ENCODE measurements at regions not wholly inside any gene's neighbourhood (a gene's known extent, or its start where the extent isn't known, plus 50 kb on each side); places are given as distances from the start of the nearest gene placed in this dataset.
A peak's percentile ranks its signal among the peaks of the same experiment; 100 is the strongest.

DNA sequence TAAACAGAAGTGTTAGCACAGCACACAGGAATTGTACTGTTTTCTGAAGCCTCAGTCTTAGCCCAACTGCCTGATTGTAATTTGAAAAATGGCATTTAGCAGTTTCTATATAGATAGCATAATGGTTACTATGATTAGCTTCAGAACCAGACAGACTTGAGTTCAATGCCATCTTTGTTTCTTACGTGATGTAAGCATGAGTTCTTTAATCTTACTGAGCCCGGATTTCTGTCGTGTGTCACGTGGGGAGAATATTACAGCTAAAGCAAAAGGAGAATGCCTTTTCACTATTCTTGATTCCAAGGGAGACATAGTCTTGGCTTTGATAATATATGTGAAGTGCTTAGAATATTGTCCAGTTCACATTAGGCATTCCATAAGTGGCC is 407.3 kb downstream of the STIM2 start:
- DNase-seq (ENCODE audit: low spot score), result no peak

DNA sequence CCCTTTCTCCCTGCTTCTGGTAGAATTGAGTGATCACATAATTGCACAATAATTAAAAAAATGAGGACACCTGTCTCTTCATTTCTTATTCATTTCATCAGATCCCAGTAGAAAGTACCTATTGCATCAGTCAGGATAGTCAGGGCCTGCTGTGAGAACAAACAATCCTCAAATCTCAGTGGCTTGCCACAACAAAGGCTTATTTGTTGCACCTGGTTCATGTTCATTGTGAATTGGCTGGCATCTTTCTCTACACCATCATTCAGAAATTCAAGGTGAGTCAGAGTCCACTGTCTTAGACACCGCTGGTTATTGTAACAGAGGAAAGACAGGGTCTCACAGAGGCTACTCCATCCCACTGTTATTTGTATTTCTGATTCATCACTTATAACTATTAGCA is 409.8 kb downstream of the STIM2 start:
- DNase-seq (ENCODE audit: low spot score), result no peak

DNA sequence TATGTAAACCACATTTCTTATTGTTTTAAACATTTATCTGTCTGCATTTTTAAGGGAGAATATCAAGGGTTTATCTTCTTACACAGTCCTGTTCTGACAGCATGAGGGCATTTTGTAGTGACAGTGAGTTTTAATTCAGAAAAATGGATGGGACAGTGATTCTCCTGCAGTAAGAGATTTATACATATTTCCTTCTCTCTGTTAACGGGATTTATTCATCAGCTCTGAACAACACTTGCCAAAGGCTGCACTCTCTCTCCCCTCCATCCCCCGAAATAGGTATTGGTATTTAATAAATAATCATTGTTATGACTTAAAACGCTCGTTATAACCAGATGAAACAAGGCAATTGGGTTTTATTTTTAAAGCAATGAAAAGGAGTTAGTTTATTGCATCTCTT is 410.9 kb downstream of the STIM2 start:
- no peak for DNase-seq (ENCODE audit: low spot score)

DNA sequence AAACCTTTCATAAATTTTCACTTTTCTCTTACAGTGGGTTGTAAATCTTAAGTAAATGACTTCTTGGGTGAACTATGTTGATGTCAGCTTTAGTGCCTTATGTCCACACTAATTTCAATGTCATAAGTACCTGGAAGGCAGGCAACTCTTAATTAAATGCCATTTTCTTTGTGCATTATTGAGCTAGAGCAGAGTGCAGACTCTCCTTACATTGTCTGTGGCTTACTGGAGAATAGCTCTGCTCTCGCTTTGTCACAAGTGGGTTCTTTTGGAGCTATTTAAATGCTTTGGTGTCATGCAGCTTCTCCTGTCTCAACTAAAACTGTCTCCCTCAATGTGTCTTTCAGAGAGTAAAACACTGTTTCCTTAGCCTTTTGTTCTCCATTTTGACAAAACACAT is 411.6 kb downstream of the STIM2 start:
- no peak for DNase-seq (ENCODE audit: low spot score)

DNA sequence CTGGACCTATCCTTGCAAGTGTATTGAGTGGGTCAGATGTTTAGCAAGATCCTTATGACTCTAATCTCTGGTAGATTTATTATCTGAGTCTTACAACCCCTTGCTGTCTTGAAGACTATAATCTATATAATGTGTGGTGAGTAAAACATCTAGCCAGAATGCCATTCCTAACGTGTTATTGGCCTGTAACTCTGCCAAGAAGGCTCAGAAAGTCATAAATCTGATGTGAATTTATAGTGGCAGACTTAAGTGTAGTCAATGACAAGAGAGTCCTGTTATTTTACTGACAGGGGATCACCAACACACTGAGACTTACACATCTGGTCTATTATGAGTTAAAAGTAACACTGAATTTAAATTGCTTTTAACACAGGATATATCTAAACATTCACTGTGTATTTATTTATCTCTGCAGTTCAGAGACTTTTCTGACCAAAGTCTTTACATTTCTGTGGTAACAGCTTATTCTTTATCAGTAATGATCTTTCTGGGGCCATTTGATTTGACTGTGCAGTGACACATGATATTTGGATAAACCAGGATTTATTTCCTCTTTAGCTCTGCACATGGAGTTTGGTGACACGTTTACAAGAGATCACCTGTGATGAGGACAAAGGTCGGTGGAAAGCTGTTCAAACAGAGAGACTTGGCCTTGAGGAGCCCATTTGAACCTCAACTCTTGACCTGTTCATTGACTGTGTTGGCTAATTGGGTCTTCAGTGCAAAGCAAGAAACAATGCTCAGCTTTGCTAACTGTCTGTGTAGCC is 415.8 kb downstream of the STIM2 start:
- DNase-seq (ENCODE audit: low spot score), result no peak

DNA sequence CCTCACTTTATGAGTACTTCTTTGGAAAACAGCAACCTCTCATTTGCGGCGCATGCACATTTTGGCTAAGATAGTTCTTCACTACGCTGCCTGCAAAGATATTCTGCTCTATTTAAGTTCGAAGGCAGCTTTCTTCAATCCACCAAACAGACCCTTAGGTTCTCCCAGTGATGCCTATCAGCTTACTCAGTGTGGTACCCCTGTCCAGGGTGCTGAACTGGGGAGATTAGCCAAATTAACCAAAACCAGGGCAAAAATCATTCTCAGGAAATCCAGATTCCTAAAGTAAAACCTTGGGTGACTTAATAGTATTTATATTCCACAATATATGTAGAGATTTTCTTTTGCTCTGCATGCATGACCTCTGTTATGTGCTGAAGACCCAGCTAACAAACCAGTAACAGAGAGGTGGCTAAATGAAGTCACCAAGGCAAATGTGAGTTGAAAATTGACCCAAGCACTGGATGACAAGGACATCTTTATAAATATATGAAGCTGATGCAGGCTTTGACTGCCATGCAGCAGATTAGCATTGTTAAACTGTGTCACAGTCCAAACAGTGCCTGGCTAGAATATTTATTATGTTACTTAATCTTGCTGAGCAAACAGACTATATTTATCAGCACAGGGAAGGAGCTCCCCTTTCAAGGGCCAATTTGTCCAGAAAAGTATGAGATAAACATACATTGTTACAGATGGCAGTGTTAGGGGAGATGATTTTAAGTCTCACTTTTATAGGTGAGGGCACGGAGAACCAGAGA is 418.2 kb downstream of the STIM2 start:
- DNase-seq (ENCODE audit: low spot score), result no peak

DNA sequence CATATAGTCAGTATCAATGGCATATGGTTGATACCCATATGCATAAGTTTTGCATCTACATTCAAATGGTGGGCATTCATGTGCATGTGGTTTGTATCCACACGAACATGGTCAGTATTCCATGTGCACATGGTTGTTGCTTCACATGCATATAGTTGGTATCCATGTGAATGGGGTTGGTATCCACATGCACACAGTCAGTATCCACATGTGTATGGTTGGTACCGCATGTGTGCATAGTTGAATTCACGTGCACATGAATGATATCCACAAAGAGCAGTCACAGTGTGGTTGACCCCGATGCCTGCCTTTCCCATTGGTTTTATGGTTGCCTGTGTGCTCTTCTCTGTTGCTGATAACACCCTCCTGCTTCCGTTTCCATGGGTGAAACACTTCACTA is 427.9 kb downstream of the STIM2 start:
- DNase-seq (ENCODE audit: low spot score), result no peak

DNA sequence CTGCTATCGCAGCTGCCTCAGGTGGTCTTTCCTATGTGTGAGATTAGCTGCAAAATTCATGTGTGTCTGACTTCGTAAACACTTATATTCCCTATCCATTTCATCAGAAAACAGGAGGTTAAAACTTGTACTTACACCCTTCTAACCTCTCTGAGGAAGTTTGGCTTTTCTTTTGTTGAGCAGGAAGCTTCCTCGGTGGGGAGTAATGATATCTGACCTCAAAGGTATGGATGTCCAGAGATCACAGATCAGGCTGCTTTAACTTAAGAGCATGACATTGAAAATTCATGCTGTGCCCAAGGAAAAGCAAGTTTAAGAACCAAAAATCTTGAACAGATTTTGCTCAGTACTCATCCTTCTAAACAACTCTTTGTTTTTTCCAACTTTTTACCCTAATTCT is 429.1 kb downstream of the STIM2 start:
- DNase-seq (ENCODE audit: low spot score), result no peak

DNA sequence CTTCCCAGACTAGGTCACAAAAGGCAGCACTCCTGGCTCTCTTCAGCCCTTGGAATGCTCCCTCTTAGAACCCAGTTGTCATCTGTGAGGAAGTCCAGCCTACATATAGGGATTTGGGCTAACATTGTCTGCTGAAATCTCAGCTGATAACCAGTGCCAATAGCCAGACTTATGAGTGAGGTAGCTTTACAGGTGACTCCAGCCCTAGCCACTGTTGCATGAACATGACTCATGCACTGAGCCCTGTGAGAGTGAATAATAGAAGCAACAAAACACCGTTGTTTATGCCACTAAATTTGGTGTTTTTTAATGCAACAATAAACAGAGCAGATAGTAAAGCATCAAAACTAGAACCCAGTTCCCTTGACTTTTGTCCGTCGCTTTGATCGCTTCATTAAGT is 433.2 kb downstream of the STIM2 start:
- DNase-seq (ENCODE audit: low spot score), result no peak

DNA sequence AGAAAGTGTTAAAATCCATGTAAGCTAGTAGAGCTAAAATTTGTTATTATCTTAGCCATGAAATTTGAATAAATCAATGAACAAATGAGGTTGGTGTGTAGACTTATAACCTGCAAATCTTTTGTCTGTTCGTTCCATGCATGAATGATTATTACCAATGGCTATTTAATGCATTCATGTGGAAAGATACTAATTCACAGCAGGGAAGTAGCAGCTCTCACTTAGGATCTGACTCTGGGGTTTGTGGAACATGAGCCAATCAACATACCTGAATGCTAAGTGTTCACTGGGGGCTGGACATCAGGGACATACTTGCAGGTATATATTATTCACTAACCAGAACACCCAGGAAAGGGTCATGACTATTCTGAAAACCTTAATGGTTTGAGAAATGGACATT is 444.1 kb downstream of the STIM2 start:
- DNase-seq (ENCODE audit: low spot score), result no peak

DNA sequence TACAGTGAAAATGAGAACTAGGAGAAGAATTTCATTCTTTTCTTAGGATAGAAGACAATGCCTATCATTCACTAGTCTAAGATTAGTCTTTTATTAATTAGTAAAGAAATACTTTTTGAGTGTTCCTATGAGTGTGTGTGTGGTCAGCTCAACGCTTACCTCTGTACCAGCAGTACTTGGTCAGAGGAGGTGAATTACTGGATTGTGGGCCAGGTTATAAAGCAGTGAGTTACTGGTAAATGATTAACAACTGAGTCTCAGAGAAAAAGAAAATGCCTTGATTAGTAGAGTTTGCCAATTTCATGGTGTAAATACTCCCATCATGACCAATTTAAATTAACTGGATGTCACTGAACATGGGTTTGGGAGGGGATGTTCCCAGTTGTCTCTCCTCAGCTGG is 444.6 kb downstream of the STIM2 start:
- DNase-seq (ENCODE audit: low spot score), result no peak

DNA sequence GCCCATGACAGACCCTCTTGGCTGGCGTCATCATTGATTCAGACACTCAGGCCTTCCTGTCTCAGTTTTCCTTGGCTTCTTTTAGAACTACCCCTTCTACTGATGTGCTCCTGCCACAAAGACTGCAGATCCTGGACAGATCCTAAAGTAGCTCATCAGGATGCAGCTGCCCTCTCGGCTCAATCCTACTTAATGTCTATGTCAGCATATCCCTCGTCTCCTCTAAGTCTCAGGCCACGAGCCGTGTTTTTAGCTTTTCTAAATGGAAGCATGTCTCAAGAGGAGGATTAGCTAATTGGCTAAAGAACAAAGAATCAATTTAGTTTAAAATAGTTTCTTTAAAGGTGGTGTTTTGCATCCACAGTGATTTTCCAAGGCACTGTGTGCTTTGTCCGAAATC is 447.7 kb downstream of the STIM2 start:
- no peak for DNase-seq (ENCODE audit: low spot score)

DNA sequence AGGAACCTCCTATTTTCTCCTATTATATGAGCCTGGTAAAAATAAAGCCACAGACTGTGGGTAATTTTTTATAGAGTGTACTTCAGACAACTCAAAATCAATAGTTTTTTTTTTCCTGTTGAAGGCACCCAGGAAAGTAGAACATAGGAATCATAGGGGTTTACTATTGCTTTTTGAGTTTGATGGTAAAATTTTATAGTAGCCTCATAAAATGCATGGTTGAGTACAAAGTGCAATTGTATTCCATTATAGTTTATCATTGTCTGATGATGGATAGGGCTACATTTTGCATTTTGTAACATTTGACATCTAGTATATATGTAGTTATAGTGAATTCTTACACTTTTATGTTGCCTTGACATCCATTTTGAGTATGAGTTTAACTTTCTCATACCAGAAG is 455.0 kb downstream of the STIM2 start:
- DNase-seq (ENCODE audit: low spot score), result no peak

DNA sequence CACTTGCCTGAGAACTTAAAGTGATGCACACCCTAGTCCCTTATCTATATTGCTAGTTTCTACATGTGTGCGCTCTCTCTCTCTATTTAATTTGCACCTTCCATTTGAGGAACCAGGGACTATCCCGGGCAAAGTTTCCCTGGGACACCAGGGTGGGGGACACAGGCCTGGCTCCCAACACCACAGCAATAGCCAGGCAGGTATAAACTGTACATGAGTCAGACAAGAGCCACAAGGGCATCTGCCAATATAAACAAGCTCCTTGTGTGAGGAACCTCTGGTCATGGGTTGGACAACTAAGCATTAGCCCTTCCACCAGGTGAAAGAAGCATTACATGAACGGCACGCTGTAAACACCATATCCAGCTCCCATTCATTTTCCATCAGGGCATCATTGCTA is 455.5 kb downstream of the STIM2 start:
- no peak for DNase-seq (ENCODE audit: low spot score)

DNA sequence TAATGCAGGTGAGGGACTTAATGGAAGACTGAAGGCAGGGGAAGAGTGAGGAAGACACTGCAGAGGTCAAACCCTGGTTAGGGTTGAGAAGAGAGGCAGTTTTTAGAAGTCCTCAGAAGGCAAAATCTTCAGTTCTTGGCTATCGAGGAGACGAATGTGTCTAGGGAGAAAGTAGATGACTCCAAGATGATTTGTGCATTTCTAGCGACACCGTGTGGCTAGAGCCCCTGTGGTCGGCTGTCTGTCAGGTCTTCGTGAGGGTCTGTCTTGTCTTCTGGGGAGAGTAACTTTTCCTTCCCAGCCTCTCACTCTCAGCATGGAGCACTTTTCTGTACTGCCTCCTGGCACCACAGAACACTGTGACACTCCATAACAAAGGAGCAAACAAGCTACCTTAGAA is 458.1 kb downstream of the STIM2 start:
- DNase-seq (ENCODE audit: low spot score), result no peak

DNA sequence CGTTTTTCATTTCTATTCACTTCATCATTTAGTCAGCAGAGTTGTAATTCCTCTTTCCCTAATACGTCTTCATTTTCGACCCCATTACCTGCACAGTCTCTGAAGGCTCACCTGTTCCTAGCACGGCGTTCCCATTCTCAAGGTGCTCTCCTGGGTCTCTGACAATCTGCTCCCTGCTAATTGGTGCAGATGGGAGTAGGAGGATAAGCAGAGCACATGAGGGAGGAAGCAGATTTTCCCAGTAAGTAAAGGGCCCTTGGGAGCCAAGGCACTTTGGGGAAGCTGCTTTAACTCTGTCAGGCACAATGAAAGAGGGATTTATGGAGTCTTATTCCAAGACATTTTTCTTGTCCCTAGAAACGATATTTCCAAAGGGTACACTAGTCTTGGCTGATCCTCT is 466.4 kb downstream of the STIM2 start:
- no peak for DNase-seq (ENCODE audit: low spot score)

DNA sequence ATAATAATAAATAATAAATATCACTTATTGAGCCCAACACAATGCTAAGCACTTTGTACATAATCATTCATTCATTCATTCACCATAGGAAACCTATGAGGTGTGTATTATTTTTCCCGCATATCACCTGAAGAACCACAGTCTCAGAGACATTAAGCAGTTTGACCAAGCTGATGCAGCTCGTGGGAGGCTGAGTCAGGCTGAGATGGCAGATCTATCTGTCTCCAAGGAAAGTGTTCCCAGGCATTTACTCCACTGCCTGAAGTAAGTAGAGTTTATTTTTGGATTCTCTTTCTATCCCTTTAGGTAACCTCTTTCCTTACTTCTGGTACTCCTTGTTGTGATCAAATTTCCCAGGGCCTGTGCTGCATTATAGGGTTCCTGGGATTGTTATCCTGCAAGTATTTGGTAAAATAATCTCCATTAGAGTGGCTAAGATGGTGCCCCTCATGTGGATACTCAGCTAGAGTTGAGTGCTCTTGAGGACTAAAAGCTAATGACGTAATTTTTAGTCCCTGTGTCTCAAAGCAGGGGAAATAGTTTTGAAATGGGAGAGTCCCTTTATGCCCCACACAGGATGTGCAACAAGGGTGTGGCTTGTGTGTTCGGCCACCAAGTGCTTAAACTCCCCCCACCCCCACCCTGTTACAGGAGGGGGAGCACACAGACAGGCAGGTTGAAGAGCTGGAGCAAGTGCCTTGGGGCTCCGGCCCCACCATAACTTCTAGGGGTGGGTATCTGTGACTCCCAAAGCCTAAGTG is 467.0 kb downstream of the STIM2 start:
- DNase-seq (ENCODE audit: low spot score), result no peak

DNA sequence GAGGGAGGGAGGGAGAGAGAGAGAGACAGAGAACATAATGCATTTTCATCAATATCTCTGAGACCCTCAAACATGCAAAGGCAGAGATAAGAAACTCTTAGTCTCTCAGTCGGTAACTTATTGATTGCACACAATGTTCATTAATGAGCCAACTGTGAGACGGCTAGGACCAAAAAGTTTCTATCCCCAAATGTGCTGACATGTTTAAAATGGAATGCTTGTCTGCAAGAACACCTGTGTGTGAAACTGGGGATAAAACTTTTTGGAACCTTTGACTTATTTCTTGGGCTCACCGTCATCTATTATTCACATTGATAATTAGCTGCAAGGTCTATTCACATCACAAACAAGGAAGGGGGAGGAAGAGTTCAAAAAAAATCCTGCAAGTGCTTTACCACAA is 477.9 kb downstream of the STIM2 start:
- no peak for DNase-seq (ENCODE audit: low spot score)

DNA sequence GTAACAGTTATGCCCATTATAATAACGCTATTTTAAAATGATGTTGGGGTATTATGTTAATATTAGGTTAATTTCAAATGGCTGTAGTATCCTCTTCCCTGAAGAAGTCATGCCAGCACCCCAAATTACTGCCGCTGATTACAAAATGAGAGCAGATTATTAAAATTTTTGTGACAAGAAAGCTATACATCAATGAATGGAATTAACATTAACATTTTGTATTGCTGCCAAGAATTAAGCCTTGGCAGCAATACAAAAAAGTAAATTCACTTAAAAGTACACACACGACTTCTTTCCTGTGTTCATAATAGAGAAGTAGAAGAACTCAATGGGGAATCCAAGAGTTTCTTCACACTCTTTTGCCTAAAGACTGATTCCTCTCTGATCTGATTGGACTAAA is 482.8 kb downstream of the STIM2 start:
- no peak for DNase-seq (ENCODE audit: low spot score)

DNA sequence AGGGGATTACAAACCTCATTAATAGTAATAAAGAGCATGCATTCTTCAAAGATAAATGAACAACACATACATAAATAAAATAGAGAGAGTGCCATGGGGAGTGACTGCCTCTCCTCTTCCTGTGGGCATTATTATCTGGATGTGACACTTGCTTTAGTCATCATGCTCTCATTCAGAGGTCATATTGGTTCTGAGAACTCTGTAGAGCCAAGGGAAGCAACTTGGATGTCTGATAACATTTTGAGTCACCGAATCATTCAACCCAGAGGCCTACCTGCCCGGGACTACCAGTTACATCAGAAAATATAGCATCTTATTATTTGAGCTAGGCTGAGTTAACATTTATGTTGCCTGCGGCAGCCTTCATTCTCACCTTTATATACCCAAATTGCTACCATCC is 489.5 kb downstream of the STIM2 start:
- DNase-seq (ENCODE audit: low spot score), result no peak

DNA sequence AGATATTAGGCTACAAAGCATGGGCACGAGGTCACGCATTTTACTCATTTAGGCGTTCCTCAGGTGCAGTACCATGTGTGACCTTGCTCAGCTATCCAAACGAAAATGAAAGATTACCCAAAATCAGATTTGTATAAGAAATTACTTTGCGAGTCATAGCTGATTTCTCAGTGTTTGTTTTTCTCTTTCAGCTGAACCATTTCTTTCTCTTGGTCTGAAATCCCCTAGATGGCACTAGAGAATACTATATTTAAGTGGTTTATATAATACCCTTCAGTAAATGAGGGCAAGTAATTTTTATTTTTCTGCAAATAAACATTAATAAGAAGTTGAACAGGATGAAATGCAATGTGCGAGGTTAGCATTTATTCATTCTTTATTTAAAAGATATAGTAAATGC is 496.6 kb downstream of the STIM2 start:
- peak; percentile 8 for DNase-seq (ENCODE audit: low spot score)

DNA sequence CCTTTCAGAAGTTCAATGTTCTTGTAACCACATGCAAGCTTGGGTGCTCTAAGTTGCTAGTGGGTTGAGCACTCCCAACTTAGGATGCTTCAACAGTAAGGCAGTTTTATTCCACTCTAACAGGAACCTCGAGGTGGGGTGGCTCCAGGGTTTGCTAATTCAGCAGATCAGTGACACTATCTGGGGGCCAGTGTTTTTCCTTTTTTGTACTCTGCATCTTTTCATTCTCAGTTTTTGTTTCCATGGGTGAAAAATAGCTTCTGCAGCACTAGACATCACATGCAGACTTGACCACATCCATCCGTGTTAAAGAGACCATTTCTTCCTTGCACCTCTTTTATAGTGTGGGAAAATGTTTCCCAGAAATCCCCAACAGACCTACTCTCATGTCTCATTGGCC is 497.6 kb downstream of the STIM2 start:
- DNase-seq (ENCODE audit: low spot score), result no peak

DNA sequence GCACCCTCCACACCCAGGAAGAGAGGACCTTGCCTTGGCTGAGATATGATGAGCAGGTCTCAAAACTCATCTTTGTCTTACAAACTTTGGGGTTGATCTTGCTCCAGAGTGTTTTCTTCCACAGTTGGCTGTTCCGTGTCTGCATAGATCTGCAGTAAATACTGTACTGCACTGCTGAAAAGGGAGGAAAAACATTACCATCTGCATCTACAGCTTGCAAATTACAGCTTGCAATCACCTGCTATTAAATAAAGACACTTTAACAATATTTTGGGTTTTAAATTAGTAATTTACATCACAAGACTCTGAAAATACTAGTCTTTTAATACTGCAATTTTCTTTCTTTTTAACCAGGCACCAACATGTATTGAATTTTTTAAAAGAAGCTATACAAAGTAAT is 499.5 kb downstream of the STIM2 start:
- no peak for DNase-seq (ENCODE audit: low spot score)

All from putamen (tissue), 1 donor.